NCI-H1092 (cell line): ENCODE measurements at regions not wholly inside any gene's neighbourhood (a gene's known extent, or its start where the extent isn't known, plus 50 kb on each side); places are given as distances from the start of the nearest gene placed in this dataset.

Source experiments
- DNase-seq: peaks from one replicate; lab custom pipeline; 2025; lab: John Stamatoyannopoulos, UW

DNA sequence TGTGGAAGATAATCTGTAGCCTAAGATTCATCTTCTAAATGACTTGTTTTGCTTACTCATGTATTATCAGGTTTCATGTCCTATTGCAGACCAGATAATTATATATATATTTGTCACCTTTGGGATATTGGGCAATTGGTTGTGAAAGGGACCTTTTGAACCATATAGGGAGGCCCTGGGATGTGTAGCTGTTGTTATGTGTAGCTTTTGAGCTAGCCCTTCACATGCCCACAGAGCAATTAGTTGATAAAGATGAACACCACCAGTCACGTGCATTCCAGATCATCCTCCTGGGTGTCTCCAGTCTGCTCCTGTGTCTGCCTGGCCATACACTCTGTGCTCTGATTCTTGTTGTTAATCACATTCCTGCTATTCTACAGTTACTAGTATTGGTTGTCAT lies 431.2 kb upstream of the FBXO33 start:
- DNase-seq: no peak

GRCh38 chr14:39861696-39862095 lies 429.5 kb upstream of the FBXO33 start:
- DNase-seq: no peak

DNA sequence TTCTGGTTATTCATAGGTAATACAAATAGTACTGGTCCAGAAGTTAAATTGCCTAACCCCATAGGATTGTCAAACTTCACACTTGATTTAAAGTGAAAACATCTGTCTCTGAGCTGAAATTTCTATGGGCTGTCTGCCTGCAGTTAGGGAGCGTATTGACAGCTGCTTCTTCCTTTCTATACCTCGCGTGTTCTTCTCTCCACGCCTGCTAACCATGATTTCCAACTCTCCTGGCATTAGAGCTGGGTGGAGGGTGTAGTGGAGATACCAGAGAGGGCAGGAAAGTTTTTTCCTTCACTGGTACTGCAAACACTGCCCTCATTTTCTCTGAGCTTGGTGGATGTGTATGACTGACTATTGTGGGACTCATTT lies 429.0 kb upstream of the FBXO33 start:
- no peak for DNase-seq

DNA sequence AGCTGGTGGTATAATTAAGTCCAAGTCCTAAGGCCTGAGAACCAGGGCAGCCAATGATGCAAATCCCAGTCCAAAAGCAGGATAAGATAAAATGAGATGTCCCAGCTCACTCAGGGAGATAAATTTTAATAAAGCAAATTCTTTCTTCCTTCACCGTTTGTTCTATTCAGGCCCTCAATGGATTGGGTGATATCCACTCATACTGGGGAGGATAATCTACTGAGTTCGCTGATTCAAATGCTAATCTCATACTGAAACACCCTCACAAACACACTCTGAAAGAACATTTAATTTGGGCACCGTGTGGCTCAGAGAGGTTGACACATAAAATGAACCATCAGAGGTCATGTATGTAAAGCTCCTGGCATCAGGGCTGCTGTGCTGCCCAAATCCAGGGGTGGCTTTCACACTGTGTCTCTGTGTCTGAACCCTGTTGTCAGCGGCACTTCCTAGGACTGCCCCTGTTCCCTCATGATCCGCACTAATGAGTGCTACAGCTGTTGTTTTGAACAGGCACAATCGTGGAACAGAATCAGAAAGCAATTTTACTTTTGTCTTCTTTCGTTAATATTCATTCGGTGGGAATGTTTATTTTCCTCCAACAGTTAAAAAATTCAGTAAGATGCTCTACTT lies 428.5 kb upstream of the FBXO33 start:
- DNase-seq: no peak

GRCh38 chr14:39859314-39859713 lies 427.1 kb upstream of the FBXO33 start:
- no peak for DNase-seq

GRCh38 chr14:39857376-39858055 lies 425.3 kb upstream of the FBXO33 start:
- no peak for DNase-seq

- DNase-seq: no peak
Observed at GRCh38 chr14:39853441-39853840, 421.2 kb upstream of the FBXO33 start.

- DNase-seq: no peak
Observed at GRCh38 chr14:39851202-39851601, 419.0 kb upstream of the FBXO33 start.

- DNase-seq: no peak
Observed at GRCh38 chr14:39847852-39848251, 415.6 kb upstream of the FBXO33 start.

DNA sequence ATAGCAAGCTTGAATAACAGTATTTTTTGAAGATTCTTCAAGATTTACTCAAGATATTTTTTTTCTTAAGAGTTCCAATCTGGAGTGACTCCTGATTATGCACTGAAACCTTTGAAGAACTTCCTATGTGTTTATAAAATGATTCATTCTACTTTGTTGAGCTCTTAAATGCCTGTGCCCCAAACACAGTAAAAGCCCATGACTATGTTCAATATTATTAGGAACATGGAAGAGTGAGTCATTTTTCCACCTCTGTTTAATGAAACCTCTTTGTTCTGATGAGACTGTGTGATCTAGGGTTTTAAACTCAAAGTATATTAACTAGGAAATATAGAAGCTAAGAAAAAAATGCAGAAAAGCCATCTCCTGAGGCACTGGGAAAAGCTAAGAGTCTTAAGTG lies 415.0 kb upstream of the FBXO33 start:
- DNase-seq: no peak

DNA sequence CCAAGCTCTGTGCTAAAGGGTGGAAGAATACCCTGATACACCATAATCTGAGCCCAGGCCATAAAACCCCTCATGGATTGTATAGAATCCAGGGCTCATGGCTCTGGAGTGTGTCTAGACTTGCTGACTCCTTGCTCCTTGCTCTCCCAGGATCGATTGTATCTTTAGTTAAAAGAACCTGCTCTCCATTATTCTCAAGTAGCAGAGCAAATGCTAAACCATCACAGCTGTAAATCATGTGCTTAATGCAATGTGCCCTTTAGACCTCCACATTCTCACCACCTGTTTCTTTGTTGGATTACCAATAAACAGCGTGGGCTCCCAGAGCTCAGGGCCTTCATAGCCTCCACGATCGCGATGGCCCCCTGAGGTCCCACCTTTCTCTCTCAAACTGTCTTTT lies 411.6 kb upstream of the FBXO33 start:
- DNase-seq: no peak

DNA sequence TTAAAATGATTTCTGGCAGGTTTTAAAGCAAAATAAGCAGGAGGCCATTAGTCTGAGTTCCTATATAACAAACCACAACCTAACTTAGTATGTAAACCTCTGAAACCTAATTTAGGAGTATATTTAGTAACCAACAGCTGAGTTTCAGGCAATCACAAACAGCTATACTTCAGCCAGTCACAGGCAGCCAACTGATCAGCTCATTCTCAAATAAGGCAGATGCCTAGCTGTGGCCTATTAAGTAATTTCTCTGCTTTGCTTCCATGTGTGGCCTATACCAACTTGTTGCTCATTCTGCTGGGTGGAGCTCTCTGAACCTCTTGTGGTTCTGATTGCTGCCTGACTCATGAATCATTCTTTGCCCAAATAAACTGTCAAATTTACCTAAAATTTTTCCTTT lies 408.9 kb upstream of the FBXO33 start:
- DNase-seq: no peak

DNA sequence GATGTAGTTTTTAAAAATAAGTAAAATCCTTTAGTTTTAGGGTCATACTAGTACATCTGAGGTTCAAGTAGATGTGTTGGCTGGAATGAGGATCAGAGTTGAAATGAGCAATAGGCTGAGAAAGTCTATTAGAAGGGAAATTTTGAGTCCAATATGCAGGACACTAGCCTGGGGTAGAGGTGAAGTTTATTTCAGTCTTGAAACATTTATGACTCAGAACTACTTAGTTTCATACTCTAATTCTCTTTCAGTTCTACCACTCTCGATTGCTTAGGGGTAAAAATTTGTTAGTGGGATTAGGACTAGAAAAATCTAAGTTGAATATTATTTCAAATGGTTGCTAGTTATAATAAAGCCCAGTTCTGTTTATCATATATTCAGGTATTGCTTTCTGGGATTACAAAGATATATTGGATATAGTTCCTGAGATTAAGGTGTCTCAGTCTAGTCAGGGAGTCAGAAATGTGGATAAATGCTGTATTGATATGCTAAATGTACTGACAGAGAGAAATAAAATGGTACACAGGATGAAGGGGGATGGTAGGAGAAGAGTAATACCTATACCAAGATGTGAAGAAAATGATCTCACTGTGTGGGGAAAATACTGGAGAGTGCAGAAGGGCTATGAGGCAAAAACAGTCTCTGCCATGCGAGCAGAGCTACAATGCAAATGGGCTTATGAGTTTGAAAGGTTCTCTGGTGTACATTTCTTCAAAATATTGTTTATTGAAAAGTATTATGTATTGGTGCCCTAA lies 395.8 kb upstream of the FBXO33 start:
- DNase-seq: no peak

DNA sequence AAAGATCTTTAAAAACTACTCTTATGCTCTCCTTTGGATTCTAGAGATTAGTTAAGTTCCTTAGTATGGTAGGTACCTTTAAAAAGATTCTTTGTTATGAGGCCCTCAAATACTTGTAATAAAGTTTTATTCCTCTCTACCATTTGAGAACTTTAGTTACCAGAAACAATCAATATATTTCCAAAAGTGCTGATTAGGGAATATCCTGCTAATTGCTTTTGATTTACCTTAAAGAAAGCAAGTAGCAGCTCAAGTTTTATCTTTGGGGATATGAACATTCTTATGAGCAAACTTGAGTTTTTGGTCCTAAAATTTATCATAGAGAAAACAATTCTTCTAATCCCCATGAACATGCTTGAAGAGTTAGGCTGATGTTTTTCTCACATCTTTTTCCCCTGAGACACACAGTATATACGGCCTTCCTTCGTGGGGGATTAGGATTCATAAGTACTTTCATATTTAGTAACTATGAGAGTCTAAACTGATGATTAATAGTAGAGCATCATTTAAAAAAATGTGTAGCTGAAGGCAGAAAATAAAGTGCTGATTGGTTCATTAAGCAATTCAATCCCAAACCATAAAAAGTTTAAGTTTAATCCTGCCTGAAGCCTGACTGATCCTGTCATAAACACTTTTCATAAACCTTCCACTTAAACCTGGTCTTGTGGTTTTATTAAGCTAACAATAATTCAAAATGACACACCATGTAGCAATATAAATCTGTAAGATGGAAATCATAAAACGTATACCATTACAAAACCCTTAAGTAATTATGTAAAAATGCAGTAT lies 380.5 kb upstream of the FBXO33 start:
- no peak for DNase-seq

DNA sequence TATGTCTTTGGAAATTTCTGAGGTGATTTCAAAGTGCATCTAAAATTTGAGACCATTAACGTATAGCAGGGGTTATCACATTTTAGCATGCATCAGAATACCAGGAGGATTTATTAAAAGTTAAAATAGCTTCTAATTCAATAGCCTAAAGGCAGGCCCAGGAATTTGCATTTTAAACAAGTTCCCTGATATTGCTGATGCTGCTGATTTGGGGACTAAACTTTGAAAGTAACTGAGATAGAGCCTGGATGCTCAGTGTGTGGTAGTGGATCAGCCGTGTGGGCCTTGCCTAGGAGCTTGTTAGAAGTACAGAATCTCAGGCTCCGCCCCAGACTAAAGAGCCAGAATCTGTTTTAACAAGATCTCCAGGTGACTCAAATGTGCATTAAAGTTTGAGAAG lies 375.0 kb upstream of the FBXO33 start:
- DNase-seq: no peak

GRCh38 chr14:39784461-39784860 lies 352.2 kb upstream of the FBXO33 start:
- DNase-seq: no peak

- no peak for DNase-seq
Observed at GRCh38 chr14:39781466-39781865, 349.2 kb upstream of the FBXO33 start.

DNA sequence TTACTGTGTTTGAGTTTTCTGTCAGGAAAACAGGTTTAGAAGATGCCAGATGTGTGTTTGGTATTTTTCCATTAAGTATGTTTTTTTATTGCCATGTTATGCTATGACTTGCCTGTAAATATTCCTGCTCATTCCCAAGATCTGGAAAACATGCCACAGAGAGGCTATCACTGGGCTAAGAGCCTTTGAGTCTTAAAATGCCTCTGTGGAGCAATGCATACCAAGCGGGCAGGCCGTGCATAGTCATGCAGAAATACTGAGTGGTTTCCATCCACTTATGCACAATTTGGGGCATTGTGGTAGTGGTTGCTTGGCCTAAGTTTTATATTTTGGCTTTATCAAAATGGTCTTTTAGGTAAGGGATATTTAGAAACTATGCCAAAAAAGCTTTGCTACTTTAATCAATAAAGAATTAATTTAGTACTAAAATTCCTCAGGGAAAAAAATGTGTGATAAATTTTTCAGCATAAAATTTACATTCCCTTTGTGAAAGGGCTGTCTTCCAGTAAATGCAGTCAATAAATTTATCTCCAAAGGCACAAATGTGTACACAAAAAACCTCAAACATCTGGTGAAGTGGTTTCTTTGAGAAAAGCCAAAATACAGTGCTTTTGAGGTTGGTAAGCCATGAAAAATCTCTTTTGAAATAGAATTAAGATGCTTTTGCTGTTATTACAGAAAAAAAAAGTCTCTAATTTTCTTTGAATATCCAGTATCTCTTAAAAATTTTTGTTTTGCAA lies 341.3 kb upstream of the FBXO33 start:
- DNase-seq: no peak

DNA sequence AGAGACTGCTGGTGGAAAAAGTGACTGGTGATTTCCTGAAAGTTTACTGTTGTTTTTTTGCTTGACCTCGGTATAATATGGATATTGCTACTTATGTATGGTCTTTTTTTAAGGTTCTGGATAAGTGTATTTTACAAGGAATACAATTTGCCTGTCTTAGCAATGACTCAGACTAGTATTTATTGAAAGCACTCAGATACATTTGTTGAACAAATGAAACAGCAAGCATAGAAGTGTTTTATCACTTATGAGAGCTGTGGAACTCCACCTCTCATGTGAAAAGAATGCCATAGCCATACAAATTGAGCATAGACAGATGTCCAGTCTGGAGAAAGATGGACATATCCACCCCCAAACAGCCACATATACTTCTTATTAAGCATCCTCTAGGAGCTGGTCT lies 340.4 kb upstream of the FBXO33 start:
- no peak for DNase-seq

DNA sequence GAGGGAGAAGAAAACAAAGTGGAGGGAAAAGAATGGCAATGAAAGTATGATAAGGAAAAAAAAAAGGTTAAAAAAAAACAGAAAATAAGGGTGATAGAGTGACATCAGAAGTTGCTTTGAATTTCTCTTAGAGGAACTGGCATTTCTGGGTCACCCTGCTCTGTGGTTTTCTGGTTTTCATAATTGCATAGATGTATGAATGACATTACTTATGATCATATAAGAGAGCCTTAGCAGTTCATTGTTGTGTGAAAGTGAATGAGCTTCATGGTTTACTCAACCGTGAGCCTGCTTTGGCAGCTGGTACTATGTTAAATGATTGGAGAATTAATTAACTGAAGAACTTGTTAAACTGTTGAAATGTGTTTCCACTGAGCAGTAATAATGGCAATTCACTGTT lies 336.4 kb upstream of the FBXO33 start:
- no peak for DNase-seq

GRCh38 chr14:39766397-39767000 lies 334.3 kb upstream of the FBXO33 start:
- DNase-seq: no peak

DNA sequence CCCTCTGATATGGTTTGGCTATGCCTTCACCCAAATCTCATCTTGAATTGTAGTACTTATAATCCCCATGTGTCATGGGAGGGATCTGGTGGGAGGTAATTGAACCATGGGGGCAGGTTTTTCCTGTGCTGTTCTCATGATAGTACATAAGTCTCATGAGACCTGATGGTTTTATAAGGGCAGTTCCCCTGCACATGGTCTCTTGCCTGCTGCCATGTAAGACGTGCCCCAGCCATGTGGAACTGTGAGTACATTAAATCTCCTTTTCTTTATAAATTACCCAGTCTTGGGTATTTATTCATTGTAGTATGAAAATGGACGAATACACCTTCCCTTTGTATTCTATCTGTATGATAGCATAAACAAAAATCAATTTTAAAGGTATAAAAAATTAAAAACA lies 333.4 kb upstream of the FBXO33 start:
- DNase-seq: no peak
